HG03469 (cell line): ENCODE measurements at regions not wholly inside any gene's neighbourhood (a gene's known extent, or its start where the extent isn't known, plus 50 kb on each side); places are given as distances from the start of the nearest gene placed in this dataset.

Source experiments
- ATAC-seq: cut with Tn5 transposase; IDR thresholded peaks from one replicate; pipeline ENCODE4 v1.9.1; 2021; ENCODE audit warnings: mild to moderate bottlenecking, moderate library complexity, moderate number of reproducible peaks; ENCODE audit not compliant: unreplicated experiment

DNA sequence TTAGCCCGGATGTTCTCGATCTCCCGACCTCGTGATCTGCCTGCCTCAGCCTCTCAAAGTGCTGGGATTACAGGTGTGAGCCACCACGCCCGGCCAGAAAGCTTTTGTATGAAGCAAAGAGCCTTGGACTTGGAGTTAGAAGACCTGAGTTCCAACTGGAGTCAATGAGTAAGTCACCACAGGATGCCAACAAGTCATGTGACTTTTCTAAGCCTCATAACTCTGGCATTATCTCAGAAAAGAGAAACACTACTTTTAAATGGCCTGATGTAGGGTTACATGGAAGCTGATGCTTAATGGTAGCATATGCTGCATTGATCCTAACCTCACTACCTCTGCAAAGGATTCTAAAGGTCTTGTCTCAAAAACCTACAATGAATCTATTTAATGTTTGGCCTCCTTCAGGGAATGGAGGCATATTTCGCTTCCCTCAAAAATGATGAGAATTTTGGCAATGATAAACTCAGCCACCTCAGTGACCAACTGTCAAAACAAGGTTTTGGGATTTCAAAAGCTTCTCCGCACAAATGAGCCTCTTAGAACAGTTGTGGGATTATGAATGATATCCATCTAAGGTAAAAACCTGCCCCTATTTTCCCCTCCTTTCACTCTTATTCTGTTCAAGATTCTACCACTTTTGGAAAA is 236.8 kb downstream of the ACTL7B start:
- no peak for ATAC-seq

GRCh38 chr9:108617676-108618075 is 238.1 kb downstream of the ACTL7B start:
- ATAC-seq = no peak

- no peak for ATAC-seq
Measured at GRCh38 chr9:108615152-108615551, 240.6 kb downstream of the ACTL7B start.

- ATAC-seq = no peak
Measured at GRCh38 chr9:108612513-108612912, 243.3 kb downstream of the ACTL7B start.

- no peak for ATAC-seq
Measured at GRCh38 chr9:108609897-108610253, 245.9 kb downstream of the ACTL7B start.

GRCh38 chr9:108609227-108609896 is 246.4 kb downstream of the ACTL7B start:
- no peak for ATAC-seq

DNA sequence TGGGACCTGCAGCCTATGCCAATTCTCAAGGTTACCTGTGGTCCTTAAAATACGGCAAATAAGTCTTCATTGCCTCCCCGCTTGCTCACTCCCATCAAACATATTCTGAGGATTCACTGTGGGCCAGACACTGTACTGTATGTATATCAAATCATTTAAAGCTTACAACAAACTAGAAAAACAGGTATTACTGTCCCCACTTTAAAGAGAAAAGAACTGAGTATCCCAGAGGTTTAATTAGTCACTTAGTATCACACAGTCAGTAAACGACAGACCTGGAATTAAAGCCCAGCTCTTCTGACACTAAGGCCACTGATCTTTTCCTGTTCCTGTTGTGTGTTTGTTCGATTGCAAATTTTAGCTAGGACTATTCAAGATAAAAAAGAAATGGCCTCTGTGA is 248.2 kb downstream of the ACTL7B start:
- ATAC-seq = no peak

- no peak for ATAC-seq
Measured at GRCh38 chr9:108606401-108606800, 249.4 kb downstream of the ACTL7B start.

DNA sequence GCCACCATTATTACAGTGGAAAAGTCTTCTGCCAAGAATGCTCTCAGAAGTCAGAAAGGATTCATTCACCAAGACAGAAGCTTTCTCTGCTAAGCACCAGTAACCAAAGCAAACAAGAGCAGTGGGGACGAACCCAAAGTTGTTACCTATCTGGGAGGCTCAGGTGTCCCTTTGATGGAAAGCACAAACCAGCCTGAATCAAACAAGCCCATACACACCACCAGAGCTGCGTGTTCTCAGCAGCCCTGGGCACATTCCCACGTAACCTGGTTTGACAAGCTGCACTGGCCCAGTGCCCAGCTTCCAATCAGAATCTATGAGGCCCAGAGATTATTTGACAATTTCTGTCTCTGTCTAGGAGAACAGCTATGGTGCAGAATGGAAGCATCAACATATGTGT is 252.6 kb downstream of the ACTL7B start:
- ATAC-seq = no peak

DNA sequence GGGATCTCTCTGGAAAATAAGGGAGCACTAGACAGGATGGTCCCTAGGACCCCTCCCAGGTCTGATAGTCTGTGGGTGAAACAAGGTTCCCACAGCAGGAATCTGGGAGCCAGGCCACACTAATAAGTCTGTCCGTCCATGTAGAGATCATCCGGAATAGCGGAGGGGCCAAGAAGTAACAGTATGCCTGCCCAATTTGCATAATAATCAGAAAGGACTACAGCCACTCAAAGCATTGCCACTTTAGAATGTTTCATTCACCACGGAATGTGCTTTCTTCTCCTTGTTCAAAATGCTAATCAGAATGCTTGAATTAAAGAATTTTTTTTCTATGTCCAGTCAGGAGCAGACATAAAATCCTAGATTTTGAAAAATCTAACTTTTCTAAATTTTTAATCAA is 254.9 kb downstream of the ACTL7B start:
- no peak for ATAC-seq

- ATAC-seq = no peak
Measured at GRCh38 chr9:108599571-108599970, 256.2 kb downstream of the ACTL7B start.

- no peak for ATAC-seq
Measured at GRCh38 chr9:108591121-108591520, 264.7 kb downstream of the ACTL7B start.

GRCh38 chr9:108588246-108588645 is 267.5 kb downstream of the ACTL7B start:
- ATAC-seq = no peak

DNA sequence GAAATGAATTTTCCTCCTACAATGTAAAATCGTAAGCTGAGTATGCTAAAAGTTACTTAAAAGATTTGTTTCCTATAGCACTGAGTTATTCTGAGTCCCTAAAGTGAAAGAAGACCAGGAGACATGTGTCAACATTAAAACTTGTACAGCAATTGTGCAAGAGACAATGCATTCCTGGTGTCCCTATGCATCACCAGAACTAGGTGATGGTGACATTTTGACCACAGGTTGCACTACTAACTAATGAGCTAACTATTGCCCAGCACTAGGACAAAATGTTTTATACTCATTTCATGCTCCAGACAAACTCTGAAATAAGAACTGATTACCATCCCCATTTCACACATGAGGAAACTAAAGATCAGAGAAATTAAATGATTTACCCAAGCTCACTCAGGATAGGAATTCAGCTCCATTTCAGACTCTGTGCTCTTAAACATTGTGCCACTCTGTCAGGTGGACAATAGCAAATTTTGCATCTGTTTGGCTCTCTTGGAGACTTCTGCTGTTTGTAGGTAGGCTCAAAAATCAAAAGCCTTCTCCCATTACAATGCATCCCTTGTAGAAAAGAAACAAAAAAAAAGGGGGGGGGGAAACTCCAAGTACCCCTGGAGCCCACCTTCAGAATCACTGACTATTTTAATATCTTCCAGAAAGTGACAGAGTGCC is 269.2 kb downstream of the ACTL7B start:
- no peak for ATAC-seq

GRCh38 chr9:108584860-108585259 is 270.9 kb downstream of the ACTL7B start:
- no peak for ATAC-seq

DNA sequence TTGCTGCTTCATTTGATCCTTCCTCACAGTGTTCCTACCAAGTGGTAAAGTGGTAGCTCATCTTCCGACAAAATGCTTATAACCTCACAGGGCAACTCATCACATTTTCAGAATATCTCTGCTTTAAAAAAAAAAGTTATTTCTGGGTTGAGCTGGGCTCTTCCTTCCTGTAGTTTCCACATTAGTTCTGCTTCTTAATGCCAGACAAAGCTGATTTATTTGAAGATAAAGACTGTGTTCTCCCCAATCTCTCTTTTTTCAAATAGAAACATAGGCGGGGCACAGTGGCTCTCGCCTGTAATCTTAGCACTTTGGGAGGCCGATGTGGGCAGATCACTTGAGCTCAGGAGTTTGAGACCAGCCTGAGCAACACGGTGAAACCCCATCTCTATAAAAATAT is 273.1 kb downstream of the ACTL7B start:
- no peak for ATAC-seq

DNA sequence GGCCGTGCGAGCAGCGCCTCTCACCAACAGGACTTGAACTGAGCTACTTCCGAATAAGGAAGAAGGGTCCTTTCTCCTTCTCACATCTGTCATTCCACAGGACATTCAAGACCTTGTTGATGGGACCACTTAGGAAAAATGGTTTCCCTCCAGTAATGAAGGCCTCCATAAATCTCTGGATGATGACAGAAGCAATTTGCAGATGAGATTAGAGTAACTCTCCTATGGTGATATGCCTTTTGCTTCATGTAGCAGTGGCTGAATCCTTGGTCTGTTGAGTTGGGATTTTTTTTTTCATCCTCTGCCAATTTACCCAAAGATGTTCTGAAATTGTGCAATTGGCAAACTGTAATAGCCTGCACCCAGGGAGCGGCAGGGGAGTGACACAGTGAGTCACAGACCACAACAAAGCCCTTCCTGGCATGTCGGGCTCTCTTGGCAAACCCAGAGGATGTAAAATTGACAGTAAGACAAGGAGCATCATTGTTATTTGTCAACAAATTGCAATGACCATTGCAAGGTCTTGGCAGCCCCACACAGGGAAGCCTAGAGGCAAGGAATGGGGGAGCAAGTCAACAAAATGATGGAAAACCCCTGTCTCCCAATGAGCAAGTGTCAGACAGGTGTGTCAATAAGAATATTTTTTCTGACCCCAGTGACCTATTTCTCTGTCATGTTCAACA is 275.9 kb downstream of the ACTL7B start:
- no peak for ATAC-seq

- ATAC-seq = no peak
Measured at GRCh38 chr9:108575276-108575675, 280.5 kb downstream of the ACTL7B start.

DNA sequence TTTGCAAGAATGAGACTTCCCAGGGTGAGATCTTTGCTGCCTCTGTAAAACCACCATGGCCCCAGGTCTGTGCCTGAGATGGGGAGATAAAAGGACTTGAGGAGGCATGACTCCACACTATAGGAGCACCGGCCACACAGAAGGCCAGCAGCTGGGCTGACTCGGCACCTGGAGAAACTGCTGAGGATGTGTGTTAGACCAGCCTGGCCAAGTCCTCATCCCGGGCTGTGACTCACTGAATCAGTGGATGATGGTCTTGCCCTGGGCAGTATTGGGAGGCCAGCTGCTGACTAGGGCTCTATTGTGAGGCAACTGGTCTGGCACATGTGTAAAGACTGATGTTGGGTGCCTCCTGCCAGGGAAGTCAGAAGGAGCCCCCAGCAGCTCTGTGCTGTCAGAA is 286.2 kb downstream of the ACTL7B start:
- ATAC-seq = no peak

GRCh38 chr9:108568093-108568492 is 287.7 kb downstream of the ACTL7B start:
- no peak for ATAC-seq

- ATAC-seq = no peak
Measured at GRCh38 chr9:108567571-108567970, 288.2 kb downstream of the ACTL7B start.
